AG04450 (cell line): ENCODE measurements at regions not wholly inside any gene's neighbourhood (a gene's known extent, or its start where the extent isn't known, plus 50 kb on each side); places are given as distances from the start of the nearest gene placed in this dataset.

Experiments
- CTCF ChIA-PET: fragments of 300-600, 350-600 bp; formaldehyde crosslinking; extraction: SDS; loops from one replicate; lab custom pipeline; 2022; ENCODE audit warnings: antibody characterized with exemption, inconsistent platforms; lab: Charles Lee
- POLR2A ChIA-PET: fragments of 350-600 bp; formaldehyde crosslinking; extraction: SDS; loops from one replicate; lab custom pipeline; 2021; ENCODE audit warnings: antibody characterized with exemption, inconsistent platforms; lab: Yijun Ruan, JAX
- DNase-seq: peaks from one replicate; pipeline ENCODE4 v3.0.0-alpha.2; 2011; ENCODE audit warnings: low read depth, low spot score
- H3K27ac ChIP-seq: one replicate; pipeline ENCODE4 v1.5.1; 2012; ENCODE audit warnings: low read depth, low read length, control low read depth
- H3K27me3 ChIP-seq: one replicate; pipeline ENCODE4 v1.6.0; 2012; ENCODE audit warnings: low read length; ENCODE audit not compliant: control insufficient read depth, insufficient read depth
- H3K4me3 ChIP-seq: 2 replicates; pipeline ENCODE4 v1.5.1; 2011; ENCODE audit warnings: mild to moderate bottlenecking, low read depth, low read length, control low read depth
- H3K9me3 ChIP-seq: 2 replicates; pipeline ENCODE4 v1.5.1; 2012; ENCODE audit warnings: low read length; ENCODE audit not compliant: control insufficient read depth, insufficient read depth
- TF ChIP-seq, protein P1 (sequence below): IDR thresholded peaks from 2 replicates; pipeline ENCODE4 v1.5.1; 2011; ENCODE audit warnings: low read depth, low read length, control low read depth, inconsistent platforms

- Histone ChIP-seq H3K27ac (no peak overlapping the region), H3K9me3 (no peaks in the 10 kb centered on the region), H3K27me3 (peaks cover 10% of the 10 kb centered on the region), H3K4me3 (no peak overlapping the region)
- POLR2A ChIA-PET, result interaction anchor here (1.0 kb wide), 1 partner anchor 285 kb away, joined by 4 read pairs; the partner anchor contains the start of gene GPX8
- CTCF ChIA-PET, result interaction anchor here (0.6 to 2.2 kb wide), 6 partner anchors 11 to 385 kb away, joined by 3 to 10 read pairs (median 4); partner anchors contain the start of gene GPX8
- TF ChIP-seq, protein P1, sequence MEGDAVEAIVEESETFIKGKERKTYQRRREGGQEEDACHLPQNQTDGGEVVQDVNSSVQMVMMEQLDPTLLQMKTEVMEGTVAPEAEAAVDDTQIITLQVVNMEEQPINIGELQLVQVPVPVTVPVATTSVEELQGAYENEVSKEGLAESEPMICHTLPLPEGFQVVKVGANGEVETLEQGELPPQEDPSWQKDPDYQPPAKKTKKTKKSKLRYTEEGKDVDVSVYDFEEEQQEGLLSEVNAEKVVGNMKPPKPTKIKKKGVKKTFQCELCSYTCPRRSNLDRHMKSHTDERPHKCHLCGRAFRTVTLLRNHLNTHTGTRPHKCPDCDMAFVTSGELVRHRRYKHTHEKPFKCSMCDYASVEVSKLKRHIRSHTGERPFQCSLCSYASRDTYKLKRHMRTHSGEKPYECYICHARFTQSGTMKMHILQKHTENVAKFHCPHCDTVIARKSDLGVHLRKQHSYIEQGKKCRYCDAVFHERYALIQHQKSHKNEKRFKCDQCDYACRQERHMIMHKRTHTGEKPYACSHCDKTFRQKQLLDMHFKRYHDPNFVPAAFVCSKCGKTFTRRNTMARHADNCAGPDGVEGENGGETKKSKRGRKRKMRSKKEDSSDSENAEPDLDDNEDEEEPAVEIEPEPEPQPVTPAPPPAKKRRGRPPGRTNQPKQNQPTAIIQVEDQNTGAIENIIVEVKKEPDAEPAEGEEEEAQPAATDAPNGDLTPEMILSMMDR, result no peak
- no peak for DNase-seq
Observed at GRCh38 chr5:54874337-54875021, 110.9 kb downstream of the ESM1 start.

DNA sequence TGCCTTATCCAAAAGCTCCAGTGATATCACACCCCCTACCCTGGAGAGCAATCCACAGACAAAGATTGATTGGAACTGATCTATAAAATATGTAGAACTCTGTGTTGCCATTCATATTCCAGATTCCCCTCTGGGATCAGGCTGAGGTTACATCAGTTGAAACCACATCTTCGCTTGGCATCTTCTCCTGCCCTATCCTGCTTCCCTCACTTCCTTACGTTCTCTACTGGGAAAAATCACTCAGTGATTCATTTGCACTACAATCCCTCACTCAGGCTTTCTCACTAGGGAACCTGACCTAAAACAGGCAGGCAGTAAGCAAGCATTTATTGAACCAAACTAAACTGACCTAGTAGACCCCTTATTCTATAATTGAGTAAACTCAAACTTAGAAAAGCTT, 111.7 kb downstream of the ESM1 start:
- POLR2A ChIA-PET, result interaction anchor here (1.0 kb wide), 1 partner anchor 286 kb away, joined by 4 read pairs; the partner anchor contains the start of gene GPX8
- TF ChIP-seq, protein P1, result no peak
- no peak for DNase-seq

DNA sequence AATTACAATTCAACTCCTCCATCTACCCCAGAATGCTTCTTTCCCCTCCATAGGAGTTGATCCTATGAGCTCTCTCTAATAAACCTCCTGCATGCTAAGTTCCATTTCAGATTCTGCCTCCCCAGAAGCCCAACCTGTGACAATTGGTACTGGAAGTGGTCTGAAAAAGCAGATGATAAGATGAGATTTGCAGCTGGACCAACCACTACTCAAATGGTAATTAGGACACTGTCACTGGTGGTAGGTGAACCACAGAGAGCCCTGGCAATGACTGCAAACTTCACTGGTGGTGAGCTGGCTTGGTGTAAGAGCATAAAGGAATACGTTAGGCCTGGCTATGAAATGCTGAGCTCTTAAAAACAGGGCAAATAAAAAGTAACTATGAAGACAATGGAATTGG, 112.6 kb downstream of the ESM1 start:
- POLR2A ChIA-PET, result no interaction called here

More for the DNA sequence above, 111.7 kb downstream of the ESM1 start:
- Histone ChIP-seq H3K9me3 (no peaks in the 10 kb centered on the region), H3K4me3 (no peak overlapping the region), H3K27me3 (peaks cover 10% of the 10 kb centered on the region), H3K27ac (no peak overlapping the region)
- CTCF ChIA-PET, result interaction anchor here (0.6 to 2.2 kb wide), 8 partner anchors 11 to 430 kb away, joined by 3 to 10 read pairs (median 4); partner anchors contain the start of gene GPX8

GRCh38 chr5:54870271-54870670, 115.1 kb downstream of the ESM1 start:
- ChIA-PET POLR2A (no interaction called here), CTCF (interaction anchor here (1.0 to 3.8 kb wide), 4 partner anchors 10 to 381 kb away, joined by 3 to 13 read pairs (median 4); no protein-coding TSS in a partner anchor)
- Histone ChIP-seq H3K27ac (no peak overlapping the region), H3K4me3 (no peak overlapping the region), H3K27me3 (peaks cover 10% of the 10 kb centered on the region), H3K9me3 (peaks cover under 1% of the 10 kb centered on the region; the same call in 1 of the 2 replicates)
- DNase-seq, result no peak
- TF ChIP-seq, protein P1, result no peak

More for the DNA sequence above, 112.6 kb downstream of the ESM1 start:
- Histone ChIP-seq H3K27me3 (peaks cover 10% of the 10 kb centered on the region), H3K9me3 (no peaks in the 10 kb centered on the region), H3K4me3 (no peak overlapping the region), H3K27ac (no peak overlapping the region)
- CTCF ChIA-PET, result interaction anchor here (1.1 to 3.8 kb wide), 8 partner anchors 22 to 629 kb away, joined by 4 to 13 read pairs (median 5); partner anchors contain the start of gene GPX8
- DNase-seq, result no peak
- TF ChIP-seq, protein P1, result no peak

GRCh38 chr5:54869691-54870090, 115.7 kb downstream of the ESM1 start:
- Histone ChIP-seq H3K27me3 (peaks cover 10% of the 10 kb centered on the region), H3K9me3 (peaks cover 2% of the 10 kb centered on the region; the same call in 1 of the 2 replicates), H3K4me3 (no peak overlapping the region), H3K27ac (no peak overlapping the region)
- DNase-seq, result no peak
- CTCF ChIA-PET, result interaction anchor here (0.7 to 3.8 kb wide), 5 partner anchors 10 to 381 kb away, joined by 3 to 13 read pairs (median 4); no protein-coding TSS in a partner anchor
- TF ChIP-seq, protein P1, result no peak
- POLR2A ChIA-PET, result no interaction called here
